ENCODE measurements at regions not wholly inside any gene's neighbourhood (a gene's known extent, or its start where the extent isn't known, plus 50 kb on each side); places are given as distances from the start of the nearest gene placed in this dataset.
"Not testable (repeated sequence)": the region's sequence is repeated elsewhere in the genome, so short reads cannot be mapped to it uniquely, and the experiment has no call there.

DNA sequence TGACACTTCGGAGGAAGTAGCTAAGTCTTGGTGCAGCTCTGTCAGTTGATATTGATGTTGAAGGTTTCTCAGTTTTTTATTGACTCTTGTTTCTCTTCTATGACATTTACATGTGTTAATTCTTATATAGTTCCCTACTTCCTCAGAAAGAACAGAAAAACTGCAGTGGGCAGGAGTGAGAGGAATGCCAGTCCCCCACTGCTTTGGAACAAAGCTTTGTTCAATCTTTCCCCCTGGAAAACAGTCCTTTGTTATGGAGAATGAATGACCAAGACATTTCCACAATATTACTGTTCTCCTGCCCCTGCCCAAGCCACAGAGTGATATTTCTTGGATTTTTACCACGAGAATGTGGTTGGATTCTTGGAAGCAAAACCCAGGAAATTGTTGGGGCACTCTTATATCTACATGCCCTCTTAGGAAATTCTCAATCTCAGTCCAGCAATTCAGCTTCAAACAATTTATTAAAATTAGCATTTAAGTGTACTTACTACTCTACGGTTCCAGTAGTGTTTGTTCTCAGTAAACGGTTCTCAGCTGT, 258.0 kb upstream of the KCND2 start:
- DNase-seq (ENCODE audit: low spot score): no peak

DNA sequence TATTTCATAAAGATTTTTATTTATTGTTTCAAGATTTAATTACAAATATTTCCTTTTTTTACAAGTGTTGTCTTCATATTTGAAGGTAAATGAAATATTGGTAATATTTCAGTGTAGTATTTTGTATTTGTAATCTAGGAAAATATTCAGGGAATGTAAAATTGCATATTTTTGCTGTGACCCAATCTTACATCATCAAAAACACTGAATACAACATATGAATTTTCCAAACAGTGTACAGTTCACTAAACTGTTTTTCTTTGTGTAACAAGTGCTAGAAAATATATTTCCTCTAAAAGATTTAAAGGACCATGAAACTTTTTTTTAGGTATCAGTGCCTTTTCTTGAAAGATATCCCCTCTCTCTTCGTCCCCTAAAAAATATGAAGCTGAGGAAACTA, 251.9 kb upstream of the KCND2 start:
- DNase-seq (ENCODE audit: low spot score): no peak

DNA sequence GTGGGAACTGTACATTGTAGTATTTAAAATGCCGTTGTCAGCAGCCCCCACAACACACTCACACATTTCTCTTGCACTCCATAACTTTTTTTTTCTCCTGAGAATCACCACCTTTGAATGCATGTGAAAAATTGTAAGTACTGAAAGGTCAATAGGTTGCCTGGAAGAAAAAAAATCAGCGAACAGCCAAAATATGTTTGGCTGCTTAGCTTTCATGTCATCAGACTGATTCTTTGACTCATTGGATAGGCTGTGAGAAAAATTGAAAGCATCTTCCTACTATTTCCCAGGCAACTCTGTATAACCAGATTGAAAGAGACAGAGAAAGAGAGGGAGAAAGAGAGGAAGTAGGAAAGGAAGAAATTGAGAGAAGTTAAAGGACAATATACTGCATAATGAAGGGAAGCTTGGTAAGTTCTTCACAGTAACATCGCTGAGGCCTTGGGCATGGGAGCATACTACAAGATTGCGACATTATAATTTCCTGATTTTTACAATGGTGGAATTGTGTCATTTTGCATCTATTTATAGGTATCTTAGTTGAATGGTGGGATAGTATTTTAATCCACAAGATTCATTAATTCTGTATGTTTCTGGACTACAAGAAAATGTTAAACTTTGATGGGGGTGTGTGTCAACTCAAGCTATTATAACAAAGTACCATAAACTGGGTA, 249.3 kb upstream of the KCND2 start:
- DNase-seq (ENCODE audit: low spot score): no peak

DNA sequence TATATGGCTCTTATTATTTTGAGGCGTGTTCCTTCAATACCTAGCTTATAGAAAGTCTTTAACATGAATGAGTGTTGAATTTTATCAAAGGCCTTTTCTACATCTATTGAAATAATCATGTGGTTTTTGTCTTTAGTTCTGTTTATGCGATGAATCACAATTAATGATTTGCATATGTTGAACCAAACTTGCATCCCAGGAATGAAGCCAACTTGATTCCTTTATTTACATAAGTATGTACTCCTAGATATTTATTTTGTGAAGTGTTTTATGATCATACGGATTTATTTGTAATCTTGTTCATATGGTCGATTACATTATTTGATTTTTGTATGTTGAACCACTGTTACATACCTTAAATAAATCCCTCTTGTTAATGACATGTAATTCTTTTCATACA, 244.3 kb upstream of the KCND2 start:
- DNase-seq (ENCODE audit: low spot score): no peak

DNA sequence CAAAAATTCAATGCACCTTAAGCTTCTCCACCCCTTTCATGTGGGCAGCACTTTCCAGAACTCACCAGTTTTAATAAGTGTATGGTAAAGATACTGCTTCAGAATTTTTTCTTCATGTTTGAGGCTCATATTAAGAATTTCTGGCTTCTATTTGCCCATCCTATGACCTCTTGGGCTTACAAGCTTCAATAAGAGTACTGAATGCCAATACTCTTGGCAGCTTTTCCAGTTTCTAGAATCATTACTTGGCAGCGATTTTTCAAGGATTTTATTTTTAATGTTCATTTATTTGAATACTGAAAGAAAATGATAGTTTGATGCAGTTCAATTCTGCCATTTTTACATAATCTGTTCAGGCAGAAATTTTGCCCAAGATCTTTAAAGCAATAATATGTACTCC, 242.1 kb upstream of the KCND2 start:
- DNase-seq (ENCODE audit: low spot score): no peak

DNA sequence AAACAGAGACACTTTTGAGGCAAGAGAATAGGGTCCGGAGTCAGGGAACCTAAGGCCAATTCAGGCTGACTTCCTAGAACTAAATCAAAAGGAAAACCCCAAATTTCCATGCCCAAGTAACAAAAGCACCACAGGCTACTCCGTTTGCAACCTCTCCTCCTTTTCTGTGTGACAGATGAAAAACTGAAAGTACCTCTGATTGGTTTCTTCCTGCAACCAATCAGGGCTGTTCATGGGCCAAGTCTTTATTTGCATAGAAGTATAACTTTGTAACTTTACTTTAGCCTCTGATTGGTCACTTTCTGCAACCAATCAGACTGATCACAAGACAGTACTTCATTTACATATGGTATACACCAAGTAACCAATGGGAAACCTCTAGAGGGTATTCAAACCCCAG, 239.9 kb upstream of the KCND2 start:
- no peak for DNase-seq (ENCODE audit: low spot score)

DNA sequence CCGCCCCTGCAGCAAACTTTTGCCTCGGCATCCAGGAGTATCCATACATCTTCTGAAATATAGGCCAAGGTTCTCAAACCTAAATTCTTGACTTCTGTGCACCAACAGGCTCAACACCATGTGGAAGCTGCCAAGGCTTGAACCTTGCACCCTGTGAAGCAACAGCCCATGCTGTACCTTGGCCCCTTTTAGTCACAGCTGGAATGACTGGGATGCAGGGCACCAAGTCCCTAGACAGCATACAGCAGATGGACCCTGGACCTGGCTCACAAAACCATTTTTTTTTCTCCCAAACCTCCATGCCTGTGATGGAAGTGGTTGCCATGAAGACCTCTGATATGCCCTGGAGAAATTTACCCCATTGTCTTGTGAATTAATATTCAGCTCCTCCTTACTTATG, 233.8 kb upstream of the KCND2 start:
- DNase-seq (ENCODE audit: low spot score): no peak

DNA sequence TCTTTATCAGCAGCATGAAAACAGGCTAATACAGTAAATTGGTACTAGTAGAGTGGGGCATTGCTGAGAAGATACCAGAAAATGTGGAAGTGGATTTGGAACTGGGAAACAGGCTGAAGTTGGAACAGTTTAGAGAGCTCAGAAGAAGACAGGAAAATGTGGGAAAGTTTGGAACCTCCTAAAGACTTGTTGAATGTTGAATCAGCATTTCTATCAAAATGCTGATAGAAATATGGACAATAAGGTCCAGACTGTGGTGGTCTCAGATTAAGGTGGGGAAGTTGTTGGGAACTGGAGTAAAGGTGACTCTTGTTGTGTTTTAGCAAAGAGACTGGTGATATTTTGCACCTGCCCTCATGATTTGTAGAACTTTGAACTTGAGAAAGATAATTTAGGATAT, 231.2 kb upstream of the KCND2 start:
- no peak for DNase-seq (ENCODE audit: low spot score)

DNA sequence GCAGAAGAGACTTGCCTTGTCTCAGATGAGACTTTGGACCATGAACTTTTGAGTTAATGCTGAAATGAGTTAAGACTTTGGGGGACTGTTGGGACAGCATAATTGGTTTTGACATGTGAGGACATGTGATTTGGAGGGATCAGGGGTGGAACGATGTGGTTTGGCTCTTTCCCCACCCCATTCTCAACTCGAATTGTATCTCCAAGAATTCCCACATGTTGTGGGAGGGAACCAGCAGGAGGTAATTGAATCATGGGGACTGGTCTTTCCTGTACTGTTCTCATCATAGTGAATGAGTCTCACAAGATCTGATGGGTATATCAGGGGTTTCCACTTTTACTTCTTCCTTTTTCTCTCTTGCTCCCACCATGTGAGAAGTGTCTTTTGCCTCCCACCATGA, 229.7 kb upstream of the KCND2 start:
- DNase-seq (ENCODE audit: low spot score): no peak

DNA sequence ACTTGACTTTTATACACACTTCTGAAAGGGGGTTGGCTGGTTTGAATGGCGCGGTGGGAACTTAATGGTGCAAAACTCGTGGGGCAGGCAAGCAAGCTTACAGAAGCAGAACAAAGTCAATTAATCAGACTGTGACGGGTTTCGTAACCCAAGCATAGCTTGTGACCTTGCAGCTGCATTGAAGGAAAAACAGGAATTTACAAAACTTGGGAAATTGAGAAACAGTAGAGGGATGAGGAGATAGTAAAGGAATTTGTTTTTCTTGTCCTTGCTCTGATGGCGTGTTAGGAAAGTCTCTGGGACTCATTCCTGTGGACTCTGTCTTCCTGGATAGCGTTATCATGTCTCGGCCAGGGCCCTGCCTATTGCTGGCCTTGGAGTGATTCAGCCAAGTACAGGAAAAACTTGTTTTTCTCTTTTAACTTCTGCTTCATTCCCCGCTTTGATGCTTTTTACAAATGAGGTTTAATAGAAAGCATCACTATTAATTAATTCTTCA, 220.0 kb upstream of the KCND2 start:
- DNase-seq (ENCODE audit: low spot score): no peak

DNA sequence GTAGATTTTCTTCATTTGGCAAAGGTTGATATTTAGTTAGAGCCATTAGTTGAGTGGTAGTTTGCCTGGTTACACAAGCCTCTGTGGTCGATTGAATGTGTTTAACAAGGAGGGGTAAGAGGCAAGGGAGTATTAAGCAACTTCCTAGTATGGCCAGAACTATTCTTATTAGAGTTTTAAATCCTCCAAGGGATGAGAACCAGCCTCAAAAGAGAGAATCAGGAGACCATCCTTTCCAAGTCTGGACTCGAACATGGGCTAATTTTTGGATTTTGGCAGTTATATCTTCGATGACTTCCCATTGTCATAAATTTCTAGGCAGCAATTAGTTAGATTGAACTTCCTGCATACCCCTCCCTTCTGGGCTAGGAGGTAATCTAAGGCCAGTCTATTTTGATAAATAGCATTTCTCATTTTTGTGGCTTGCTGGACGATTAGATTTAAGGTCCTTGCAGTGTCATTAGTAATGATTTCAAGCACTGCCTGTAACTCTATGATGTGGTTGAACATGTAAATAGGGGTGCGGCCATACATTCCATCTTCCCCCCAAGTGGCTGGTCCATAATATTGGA, 219.5 kb upstream of the KCND2 start:
- DNase-seq (ENCODE audit: low spot score): no peak

DNA sequence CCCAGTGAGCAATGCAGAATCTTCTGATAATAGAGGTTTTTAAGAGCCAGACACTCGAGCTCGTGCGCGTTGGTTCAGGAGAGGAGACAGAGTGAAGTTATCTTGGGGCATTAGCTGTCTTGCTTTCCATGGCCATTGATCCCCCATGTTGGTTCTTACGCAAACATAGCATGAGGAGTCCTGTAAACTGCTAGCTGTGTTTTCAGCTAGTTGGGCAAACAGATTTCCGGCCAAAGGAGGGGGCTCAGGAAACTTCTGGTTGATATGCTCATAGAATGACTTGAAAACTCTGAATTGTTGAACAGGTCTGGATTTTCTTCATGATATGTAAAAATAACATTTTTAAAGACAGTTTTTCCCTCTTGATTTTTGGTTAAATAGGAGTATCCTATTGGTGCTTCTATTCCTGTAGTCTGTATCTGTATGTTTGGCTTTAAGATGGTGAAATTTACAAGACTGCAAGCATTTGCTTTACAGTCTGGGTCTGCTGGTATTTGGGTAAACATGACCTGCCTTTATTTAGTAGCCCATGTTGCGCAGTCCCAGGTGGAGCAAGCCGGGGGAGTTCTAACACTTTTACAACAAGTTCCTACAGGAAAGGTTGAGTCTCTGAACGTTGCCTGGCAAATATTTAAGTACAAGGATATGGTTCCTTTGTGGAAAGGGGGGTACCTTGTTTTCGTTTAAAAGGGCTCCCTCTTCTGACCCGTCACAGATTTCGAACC, 218.4 kb upstream of the KCND2 start:
- no peak for DNase-seq (ENCODE audit: low spot score)

DNA sequence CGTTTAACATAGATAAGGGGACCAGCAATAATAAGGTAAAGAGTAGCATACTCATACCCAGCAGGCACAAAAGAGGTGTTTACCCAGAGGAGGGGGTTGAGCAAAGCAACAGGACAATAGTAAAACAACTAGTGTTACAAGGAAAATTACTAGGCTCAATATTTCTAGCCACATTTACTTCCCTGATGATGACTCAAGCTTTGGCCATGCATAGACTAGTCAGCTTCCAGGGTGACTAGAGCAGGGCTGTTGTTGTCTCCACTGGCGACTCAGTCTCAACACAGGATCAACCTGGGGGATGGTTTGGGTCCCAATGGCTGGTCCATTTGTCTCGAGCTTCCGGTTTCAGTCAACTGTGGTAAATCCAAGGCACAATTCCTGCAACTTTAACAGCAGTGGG, 217.7 kb upstream of the KCND2 start:
- DNase-seq (ENCODE audit: low spot score): no peak

DNA sequence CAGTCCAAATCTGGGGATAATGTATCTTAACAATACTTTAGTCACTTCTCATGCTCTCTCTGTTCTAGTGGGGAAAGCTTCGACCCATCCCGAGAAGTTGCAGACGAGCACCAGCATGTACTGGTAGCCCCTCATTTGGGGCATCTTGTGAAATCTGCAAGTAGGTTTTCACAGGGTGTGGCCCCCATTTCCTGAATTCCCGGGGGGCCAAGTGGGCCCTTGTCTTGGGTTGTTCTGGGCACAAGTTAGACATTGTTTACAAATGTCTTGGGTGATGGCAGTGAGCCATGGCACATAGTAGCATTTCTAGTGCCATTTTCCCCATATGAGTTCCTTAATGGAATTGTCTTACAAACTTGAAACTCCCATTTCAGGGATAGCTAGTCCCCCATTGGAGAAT, 216.7 kb upstream of the KCND2 start:
- no peak for DNase-seq (ENCODE audit: low spot score)

DNA sequence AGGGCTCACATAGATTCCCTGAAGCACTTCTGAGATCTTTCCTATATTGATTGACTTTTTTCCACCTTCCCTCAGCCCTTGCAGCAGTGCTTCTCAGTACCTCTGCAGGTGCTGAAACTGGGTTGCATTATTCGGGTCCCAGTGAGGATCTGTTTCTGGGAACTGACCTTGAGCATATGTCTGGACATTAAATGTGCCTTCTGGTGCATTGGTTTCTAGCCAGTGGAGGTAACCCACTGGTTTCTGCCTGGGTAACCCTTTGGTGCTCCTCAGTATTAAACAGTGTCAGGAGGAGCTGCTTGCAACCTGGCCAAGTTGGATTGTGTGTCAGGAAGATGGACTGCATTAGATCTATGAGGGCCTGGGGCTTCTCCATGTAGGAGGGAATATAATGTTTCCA, 213.3 kb upstream of the KCND2 start:
- DNase-seq (ENCODE audit: low spot score): no peak

DNA sequence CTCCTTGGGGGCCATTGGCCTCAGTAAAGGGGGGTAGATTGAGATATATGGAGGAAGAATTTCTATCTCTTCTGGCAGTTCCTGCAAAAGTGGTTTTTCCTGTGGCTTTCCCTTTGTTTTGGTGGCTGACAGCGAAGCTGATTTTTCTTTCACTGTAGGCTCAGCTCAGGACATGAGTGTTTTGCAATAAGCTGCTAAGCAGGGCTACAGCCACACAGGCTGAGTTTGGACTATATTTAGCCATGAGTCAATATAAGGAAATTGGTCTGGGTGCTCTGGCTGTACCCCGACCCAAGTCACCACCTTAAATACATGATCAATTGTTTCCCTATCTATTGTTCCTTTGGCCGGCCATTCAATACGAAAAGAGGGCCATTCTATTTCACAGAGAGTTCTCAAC, 212.7 kb upstream of the KCND2 start:
- DNase-seq (ENCODE audit: low spot score): no peak

DNA sequence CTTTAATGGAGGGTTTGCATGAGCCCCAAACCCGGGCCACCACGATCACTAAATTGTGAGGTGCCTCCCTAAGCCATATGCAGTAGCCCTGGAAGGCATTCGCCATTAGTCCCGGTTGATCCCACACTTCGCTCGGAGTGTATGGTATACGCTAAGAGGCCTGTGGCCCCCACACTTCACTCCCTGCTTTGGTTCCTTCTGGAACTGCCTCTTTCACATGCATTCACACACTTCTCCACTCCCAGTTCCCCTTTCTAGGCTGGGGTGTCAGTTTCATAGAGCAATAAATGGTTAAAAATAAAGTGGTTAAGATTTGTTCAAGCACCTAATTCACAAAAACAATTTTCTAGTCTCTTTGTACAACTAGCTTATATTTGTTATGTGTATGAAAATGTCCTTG, 212.1 kb upstream of the KCND2 start:
- DNase-seq (ENCODE audit: low spot score): no peak

DNA sequence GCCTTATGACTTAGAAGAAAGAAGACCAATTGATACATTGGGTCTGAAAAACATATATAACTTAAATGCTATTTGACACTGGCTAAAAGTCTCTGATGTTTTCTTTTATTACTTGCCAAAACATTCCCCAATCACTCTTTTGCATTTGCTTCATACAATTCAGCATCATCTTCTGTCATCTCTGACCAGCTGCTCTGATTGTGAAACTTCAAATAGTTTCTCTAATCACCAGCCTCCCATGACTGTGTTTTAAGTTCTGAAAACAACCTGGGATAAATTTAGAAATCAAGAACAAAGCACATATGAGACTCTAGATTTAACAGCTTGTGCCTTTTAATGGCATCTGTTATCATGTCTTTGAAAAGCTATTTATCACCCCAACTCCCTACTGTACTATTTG, 208.4 kb upstream of the KCND2 start:
- DNase-seq (ENCODE audit: low spot score): no peak

DNA sequence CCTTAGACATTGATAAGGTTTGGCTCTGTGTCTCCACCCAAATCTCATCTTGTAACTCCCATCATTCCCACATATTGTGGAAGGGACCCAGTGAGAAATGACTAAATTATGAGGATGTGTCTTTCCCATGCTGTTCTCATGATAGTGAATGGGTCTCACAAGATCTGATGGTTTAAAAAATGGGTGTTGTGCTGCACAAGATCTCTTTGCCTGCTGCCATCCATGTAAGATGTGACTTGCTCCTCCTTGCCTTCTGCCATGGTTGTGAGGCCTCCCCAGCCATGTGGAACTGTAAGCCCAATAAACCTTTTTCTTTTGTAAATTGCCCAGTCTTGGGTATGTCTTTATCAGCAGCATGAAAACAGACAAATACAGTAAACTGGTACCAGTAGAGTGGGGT, 206.1 kb upstream of the KCND2 start:
- DNase-seq (ENCODE audit: low spot score): not testable (repeated sequence)

DNA sequence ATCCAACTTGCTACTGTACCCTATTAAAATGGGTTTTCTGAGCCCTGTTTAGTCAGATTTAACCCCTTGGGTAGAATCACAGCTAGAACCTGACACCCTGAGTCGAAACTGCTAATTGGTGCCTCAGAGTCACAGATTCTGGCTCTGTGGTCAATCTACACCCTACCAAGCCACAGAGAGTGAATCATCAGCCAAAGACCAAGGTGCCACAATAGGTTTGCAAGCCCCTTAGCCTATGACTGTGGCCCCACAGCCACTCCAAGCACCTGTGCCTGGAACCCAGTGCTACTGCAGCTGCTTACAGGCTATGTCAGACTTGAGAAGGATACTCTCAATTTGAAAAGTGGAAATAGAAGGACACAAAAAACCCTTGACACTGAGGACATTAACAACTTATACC, 202.8 kb upstream of the KCND2 start:
- DNase-seq (ENCODE audit: low spot score): no peak

DNA sequence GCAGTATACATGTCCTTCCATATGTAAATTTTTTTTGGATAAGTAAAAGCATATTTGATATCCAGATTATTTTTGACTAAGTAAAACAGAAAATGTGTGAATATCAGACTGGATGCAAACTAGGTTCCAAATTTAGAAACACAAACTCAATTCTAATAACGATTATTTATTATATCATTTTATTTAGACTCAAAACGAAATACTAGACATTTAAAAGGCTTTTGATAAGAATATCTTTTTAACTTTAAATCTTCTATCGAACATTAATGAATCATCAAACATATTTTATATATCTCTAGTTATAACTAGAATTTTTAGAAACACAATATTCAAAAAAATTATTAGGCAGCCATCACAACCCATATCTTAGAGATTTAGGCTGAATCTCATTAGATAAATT, 195.2 kb upstream of the KCND2 start:
- no peak for DNase-seq (ENCODE audit: low spot score)

DNA sequence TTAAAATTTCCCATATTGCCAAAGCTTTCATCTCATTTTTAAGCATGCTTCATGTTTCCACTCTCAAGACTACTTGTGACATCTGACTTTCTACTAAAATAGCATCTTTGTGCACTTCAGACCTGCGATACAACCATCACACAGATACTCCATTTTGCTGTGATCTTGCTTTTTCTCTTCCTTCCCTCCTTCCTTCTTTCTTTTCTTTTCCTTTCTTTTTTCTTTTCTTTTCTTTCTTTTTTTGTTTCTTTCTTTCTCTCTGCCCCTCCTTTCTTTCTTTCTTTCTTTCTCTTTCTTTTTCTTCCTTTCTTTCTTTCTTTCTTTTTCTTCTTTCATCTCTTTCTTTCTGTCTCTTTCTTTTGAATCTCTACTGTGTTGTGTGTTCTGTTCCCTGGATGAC, 194.0 kb upstream of the KCND2 start:
- no peak for DNase-seq (ENCODE audit: low spot score)

DNA sequence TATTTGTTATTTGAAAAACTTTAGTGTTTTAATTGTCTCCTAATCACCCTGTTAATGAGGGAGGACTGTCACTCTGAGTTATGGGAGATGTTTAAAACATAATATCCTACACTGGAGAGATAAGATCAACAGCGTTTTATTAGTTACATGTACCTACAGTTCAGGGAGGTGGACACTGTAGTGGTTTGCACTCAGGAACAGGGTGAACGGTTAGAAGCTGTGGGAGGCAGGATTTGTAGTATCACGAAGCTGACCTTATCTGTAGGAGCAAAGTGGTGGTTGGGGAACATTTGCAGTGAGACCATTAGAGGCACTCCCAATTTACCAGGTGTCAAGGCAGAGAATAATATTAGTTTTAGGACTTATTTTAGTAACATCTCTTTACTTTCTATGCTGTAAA, 193.3 kb upstream of the KCND2 start:
- DNase-seq (ENCODE audit: low spot score): no peak
